D341Med (cell line): ENCODE measurements at regions not wholly inside any gene's neighbourhood (a gene's known extent, or its start where the extent isn't known, plus 50 kb on each side); places are given as distances from the start of the nearest gene placed in this dataset.
A peak's percentile ranks its signal among the peaks of the same experiment; 100 is the strongest.
"Not testable (repeated sequence)": the region's sequence is repeated elsewhere in the genome, so short reads cannot be mapped to it uniquely, and the experiment has no call there.

Source experiments
- DNase-seq: peaks from one replicate; pipeline ENCODE4 v3.0.0; 2012; ENCODE audit warnings: low spot score

- no peak for DNase-seq
These were observed 116.6 kb upstream of the PTPRG start for GRCh38 chr3:61444782-61445181.

- no peak for DNase-seq
These were observed 115.4 kb upstream of the PTPRG start for GRCh38 chr3:61445924-61446323.

DNA sequence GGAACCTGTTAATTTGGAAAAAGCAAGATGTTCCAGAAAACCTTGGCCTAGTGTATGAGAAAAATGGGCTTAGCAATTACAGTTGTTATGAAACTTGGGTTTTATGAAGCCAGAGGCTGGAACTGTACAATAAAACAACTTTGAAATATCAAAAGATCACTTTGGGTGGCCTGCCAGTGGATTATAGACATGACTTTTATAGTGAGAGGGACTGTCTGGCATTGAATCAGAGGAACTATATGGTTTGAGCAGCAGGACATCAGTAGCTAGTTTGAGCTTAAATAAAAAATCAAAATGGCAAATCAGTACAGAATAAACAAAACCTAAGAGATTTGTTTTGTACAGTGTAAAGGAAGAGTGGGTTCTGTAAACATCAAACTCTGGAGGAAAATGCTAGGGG lies 115.0 kb upstream of the PTPRG start:
- DNase-seq: no peak

GRCh38 chr3:61448378-61448777 lies 113.0 kb upstream of the PTPRG start:
- DNase-seq: no peak

- DNase-seq: no peak
These were observed 111.9 kb upstream of the PTPRG start for GRCh38 chr3:61449327-61450040.

DNA sequence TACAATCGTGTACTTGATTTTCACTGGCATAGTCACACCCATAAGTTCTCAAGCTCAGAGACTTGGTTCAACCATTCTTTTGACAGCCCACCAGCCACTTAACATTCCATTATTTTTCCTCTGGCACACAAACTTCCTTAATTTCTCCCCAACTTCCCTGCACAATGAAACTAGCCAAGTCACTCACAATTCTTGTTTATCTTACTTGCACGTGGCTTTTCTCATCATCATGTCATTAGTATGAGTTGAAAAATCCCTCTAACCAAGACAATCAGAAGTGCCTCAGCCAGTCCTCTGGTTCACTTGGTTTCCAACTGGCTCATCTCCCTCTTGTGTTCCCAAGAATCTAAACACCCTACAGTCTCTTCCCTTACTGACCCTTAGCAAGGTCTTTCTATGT lies 110.5 kb upstream of the PTPRG start:
- no peak for DNase-seq

DNA sequence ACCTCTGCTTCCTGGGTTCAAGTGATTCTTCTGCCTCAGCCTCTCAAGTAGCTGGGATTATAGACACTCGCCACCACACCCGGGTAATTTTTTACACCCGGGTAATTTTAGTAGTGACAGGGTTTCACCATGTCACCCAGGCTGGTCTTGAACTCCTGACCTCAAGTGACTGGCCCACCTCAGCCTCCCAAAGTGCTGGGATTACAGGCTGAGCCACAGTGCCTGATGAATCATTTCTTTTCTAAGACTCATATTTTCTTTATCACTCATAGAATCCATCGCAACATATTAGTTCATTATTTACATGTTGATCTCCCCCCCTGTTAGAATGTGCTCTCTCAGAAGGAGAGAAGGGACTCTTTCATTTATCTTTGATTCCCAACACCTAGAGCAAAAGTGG lies 109.5 kb upstream of the PTPRG start:
- no peak for DNase-seq

DNA sequence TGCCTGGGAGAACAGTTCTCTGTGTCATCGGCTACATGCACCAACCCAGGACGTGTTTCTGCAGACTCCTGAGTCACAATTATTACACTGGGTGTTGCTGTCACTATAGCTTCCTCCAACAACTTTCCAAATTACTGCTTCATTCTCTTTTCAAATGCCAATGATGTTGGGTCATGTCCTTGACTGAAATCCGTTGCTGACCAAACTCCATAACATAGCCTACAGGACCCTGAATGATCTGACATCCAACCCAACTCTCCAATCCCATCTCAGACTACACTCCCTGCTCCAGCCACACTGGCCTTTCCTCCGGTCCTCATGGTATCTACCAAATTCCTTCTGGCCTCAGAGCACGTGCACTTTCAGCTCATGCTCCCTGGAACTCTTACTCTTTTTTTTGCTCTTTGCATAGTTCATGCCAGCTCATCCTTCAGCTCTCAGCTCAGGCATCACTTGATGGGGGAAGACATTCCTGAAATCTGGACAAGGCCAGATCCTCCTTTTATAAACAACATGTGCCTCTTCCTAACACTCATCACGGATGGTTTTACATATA lies 108.8 kb upstream of the PTPRG start:
- DNase-seq: no peak

GRCh38 chr3:61454006-61454585 lies 107.3 kb upstream of the PTPRG start:
- DNase-seq: no peak

- DNase-seq: no peak
These were observed 106.6 kb upstream of the PTPRG start for GRCh38 chr3:61454801-61455200.

DNA sequence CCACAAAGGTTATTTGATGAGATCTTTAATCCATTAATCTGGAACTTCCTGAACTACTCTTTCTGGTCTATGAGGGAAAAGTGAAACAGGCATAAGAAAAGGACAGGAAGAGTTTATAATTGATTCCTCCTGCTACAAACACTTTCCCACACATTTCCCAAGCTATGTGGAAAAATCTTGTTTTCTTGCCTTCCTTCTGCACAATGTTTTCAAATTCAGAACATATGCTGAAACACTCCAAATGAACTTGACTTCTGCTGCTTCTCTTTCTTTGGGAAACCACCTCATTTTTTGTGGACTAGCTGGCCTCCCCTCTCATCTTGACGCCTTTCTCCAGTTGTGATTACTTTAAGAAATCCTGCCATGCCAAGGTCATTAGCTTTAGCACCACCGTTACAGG lies 100.7 kb upstream of the PTPRG start:
- DNase-seq: no peak

- DNase-seq: peak; percentile 23
These were observed 98.2 kb upstream of the PTPRG start for GRCh38 chr3:61463191-61463590.

GRCh38 chr3:61464518-61465140 lies 96.7 kb upstream of the PTPRG start:
- DNase-seq: no peak

DNA sequence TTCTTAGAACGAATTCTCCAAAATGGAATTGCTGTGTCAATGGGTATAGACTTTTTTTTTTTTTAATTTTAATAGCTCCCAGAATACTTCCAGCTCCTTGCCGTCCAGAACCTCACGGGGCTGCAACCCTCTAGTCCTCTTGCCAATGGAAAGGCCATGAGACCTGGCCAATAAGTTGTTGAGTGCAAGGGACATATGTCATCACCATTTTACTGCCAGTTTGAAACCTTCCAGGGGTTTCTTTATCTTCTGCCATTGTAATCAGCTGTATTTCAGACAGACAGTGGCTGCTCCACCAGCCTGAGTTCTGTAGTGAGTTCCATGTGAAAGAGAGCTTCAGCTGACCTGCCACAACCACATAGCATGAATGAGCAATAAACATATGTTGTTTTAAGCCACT lies 95.0 kb upstream of the PTPRG start:
- no peak for DNase-seq

- DNase-seq: no peak
These were observed 77.4 kb upstream of the PTPRG start for GRCh38 chr3:61483997-61484396.

DNA sequence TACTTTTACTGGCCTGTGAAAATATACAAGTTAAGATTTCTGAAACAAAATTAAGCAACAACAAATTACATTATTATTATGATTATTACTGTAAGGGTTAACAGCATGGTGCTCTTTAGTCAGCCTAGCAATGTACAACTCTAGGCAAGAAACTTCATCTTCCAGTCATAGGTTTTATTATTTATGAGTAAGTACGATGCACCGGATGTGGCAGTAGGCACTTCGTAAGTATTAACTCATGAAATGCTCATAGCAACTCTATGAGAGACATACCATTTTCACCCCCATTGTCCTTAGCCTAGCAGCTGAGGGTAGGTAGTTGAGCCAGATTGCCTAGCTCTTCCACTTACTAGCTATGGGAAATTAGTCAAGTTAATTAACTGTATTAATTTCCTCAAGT lies 68.0 kb upstream of the PTPRG start:
- DNase-seq: no peak

DNA sequence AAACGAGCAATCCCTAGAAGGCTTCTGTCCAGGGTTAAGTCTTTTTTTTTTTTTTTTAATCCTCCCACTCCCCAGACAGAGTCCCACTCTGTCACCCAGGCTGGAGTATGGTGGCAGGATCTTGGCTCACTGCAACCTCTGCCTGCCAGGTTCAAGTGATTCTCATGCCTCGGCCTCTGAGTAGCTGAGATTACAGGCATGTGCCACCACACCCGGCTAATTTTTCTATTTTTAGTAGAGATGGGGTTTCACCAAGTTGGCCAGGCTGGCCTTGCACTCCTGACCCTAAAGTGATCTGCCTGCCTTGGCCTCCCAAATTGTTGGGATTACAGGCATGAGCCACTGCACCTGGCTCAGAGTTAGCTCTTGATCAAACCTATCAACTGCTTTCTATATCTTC lies 67.1 kb upstream of the PTPRG start:
- not testable (repeated sequence) for DNase-seq

DNA sequence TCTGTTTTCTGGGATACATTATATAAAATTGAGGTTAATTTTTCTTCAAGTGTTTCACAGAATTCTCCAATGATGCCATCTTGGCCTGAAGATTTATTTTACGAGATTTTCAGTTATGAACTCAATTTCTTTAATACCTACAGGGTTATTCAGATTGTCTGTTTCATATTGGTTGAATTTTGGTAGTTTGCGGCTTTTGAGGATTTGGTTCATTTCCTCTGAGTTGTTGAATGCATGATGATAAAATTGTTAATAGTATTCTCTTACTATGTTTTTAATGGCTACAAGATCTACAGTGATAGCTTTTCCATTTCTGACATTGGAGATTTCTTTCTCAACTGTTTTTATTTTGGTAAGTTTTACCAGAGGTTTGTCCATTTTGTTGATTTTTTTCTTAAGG lies 63.9 kb upstream of the PTPRG start:
- no peak for DNase-seq

DNA sequence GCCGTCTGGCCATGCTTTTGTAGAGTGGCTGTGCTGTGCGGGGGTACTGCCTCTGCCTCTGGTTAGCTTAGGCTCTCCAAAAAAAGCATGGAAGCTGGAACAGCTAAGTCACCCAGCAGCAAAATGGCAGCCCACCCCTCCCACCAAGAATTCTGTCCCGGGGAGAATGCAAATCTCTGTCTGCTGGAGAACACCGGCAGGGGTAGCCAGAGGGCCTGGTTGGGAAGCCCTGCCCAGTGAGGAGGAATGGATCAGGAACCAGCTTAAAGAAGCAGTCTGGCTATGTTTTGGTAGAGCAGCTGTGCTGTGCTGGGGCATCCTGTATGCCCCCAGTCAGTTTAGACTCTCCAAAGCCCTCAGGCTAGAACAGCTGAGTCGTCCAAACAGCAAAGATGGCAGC lies 56.2 kb upstream of the PTPRG start:
- no peak for DNase-seq

- DNase-seq: no peak
These were observed 53.4 kb upstream of the PTPRG start for GRCh38 chr3:61507946-61508345.
